Mesothelial cell of epicardium (in vitro differentiated cells): ENCODE measurements at regions not wholly inside any gene's neighbourhood (a gene's known extent, or its start where the extent isn't known, plus 50 kb on each side); places are given as distances from the start of the nearest gene placed in this dataset.

Experiments used
- DNase-seq, 2 experiments: peaks; one replicate each; pipeline ENCODE4 v3.0.0; 2021; ENCODE audit warnings: low spot score in 2 of 2; ENCODE audit not compliant: unreplicated experiment in 2 of 2
- H3K27ac Mint-ChIP-seq: 2 replicates; pipeline ENCODE4 v1.8.0; 2021; ENCODE audit warnings: mixed read lengths
- H3K27me3 Mint-ChIP-seq: 2 replicates; pipeline ENCODE4 v1.8.0; 2021; ENCODE audit warnings: low read depth, mixed read lengths
- H3K36me3 Mint-ChIP-seq: 2 replicates; pipeline ENCODE4 v1.8.0; 2021; ENCODE audit warnings: mixed read lengths
- H3K4me1 Mint-ChIP-seq: 2 replicates; pipeline ENCODE4 v1.8.0; 2021; ENCODE audit warnings: mixed read lengths
- H3K4me3 Mint-ChIP-seq: 2 replicates; pipeline ENCODE4 v1.8.0; 2021; ENCODE audit warnings: mild to moderate bottlenecking, moderate library complexity, mixed read lengths
- H3K9me3 Mint-ChIP-seq: 2 replicates; pipeline ENCODE4 v1.8.0; 2021; ENCODE audit warnings: mixed read lengths
- TF ChIP-seq, protein P1 (sequence below): fragments of 200-600 bp; sonication (generic); IDR thresholded peaks from one replicate; pipeline ENCODE4 v1.5.0; 2021; ENCODE audit warnings: antibody characterized with exemption; ENCODE audit not compliant: unreplicated experiment

DNA sequence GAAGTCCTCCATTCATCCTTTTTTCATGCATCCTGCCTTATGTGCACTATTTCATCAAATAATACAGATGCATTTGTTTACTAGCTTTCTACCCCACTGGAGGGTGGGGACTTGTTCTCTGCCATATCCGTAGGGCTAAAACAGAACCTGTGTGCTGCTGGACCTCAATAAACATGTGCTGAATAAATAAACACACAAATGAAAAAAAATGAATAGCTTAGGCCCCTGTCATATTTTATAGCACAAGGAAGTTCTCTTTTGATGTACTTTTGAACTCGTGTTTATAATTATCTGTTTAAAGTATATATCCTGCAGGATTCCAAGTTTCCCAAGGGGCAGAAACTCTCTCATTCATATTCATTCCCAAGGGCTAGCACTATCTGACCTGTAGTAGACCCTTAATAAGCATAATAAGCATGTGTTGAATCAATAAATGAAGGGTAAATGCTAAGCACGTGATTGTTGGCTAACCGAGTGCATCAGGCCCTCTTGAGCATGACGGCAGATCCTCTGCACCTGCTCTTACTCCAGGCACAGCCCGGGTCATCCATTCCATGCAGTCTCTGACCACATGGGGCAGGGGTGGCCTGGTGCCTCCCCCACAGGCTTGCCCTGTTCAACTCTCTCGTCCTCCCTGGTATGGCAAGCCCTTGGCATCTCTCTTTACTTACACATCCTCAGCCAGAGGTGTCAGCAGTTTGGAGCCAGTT, 474.1 kb upstream of the ZMIZ1 start:
- H3K4me3 Mint-ChIP-seq = no peak overlapping the region
- no peak overlapping the region for H3K27ac Mint-ChIP-seq
- peaks cover 19% of the 10 kb centered on the region for H3K4me1 Mint-ChIP-seq
- no peaks in the 10 kb centered on the region for H3K27me3 Mint-ChIP-seq
- TF ChIP-seq, protein P1, sequence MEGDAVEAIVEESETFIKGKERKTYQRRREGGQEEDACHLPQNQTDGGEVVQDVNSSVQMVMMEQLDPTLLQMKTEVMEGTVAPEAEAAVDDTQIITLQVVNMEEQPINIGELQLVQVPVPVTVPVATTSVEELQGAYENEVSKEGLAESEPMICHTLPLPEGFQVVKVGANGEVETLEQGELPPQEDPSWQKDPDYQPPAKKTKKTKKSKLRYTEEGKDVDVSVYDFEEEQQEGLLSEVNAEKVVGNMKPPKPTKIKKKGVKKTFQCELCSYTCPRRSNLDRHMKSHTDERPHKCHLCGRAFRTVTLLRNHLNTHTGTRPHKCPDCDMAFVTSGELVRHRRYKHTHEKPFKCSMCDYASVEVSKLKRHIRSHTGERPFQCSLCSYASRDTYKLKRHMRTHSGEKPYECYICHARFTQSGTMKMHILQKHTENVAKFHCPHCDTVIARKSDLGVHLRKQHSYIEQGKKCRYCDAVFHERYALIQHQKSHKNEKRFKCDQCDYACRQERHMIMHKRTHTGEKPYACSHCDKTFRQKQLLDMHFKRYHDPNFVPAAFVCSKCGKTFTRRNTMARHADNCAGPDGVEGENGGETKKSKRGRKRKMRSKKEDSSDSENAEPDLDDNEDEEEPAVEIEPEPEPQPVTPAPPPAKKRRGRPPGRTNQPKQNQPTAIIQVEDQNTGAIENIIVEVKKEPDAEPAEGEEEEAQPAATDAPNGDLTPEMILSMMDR = no peak
- DNase-seq = no peak
- H3K9me3 Mint-ChIP-seq = peaks cover 8% of the 10 kb centered on the region
- H3K36me3 Mint-ChIP-seq = no peaks in the 10 kb centered on the region

DNA sequence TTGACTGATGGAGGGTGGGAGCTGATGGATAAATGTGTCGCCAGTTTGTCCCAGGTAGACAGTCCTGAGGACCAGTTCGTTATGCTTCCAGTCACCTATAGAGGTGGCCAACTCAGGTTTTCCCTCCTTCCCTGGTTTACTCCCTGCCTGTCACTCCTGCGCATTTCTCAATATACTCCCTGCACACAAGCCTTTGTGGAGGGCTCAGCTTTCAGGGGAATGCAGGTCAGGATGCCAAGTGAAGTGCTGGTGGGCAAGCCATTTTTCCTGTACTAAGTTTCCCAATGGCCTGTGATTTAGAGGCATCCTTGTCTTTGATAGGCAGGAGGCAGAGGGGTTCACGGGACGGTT, 473.5 kb upstream of the ZMIZ1 start:
- Mint-ChIP-seq H3K4me3 (no peak overlapping the region), H3K27me3 (no peaks in the 10 kb centered on the region), H3K36me3 (no peaks in the 10 kb centered on the region), H3K4me1 (peaks cover 18% of the 10 kb centered on the region), H3K27ac (no peak overlapping the region), H3K9me3 (peaks cover 3% of the 10 kb centered on the region)
- DNase-seq = no peak
- TF ChIP-seq, protein P1 = no peak

DNA sequence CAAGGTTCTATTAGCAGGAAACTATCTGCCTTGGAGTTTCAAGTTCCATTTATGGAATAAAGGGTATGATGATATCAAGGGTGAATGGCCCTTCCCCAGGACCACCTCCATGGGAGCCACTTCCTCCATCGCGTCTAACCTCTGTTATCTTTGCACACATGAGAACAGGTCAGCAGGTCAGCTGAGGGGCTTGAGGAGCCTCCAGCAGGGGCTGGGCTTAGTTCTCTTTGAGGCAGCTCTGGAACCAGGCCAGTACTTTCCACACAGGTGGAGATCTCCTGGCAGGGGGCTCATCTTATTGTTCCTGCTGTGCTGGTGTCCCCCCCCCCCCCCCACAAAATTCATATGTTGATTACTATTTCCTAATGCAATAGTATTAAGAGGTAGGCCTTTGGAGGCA, 472.2 kb upstream of the ZMIZ1 start:
- no peak overlapping the region for H3K27ac Mint-ChIP-seq
- H3K36me3 Mint-ChIP-seq = no peaks in the 10 kb centered on the region
- TF ChIP-seq, protein P1 = no peak
- H3K4me1 Mint-ChIP-seq = peaks cover 18% of the 10 kb centered on the region
- H3K9me3 Mint-ChIP-seq = no peaks in the 10 kb centered on the region
- DNase-seq = no peak
- H3K27me3 Mint-ChIP-seq = no peaks in the 10 kb centered on the region
- no peak overlapping the region for H3K4me3 Mint-ChIP-seq

DNA sequence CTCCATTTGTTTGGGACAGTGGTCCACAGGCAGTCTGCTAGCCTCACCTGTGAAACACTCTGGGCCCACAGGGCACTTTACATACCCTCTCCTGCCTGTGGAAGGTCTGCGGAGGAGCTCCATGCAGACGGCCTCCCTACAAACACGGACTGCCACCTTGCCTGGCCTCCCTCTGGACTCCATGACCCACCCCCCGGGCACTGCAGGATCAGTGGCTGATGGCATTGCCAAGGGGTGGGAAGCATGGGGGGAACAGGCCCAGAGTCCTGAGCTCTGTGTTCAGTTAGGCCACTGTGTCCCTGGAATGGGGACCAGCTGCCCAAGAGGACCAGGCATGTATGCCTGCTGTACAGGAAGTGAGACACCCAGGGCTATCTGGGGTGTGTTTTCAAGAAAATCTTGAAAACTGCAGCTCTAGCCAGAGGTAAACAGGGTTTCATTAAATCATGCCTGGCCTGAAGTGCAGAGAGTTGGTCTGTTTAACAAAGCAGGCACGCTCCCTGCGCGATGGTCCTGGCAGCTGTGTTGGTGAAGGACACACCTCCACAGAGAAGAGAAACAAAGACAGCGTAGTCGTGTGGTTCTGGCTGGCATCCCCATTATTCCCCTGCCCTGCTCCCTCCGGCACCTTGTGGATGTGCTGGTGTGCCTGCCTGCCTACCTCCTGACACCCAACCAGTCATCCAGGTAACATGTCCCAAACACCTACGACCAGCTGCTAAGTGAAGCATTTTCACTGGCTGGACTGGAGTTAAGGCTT, 470.8 kb upstream of the ZMIZ1 start:
- Mint-ChIP-seq H3K27me3 (no peaks in the 10 kb centered on the region), H3K27ac (no peak overlapping the region), H3K9me3 (no peaks in the 10 kb centered on the region), H3K4me3 (no peak overlapping the region), H3K36me3 (no peaks in the 10 kb centered on the region), H3K4me1 (peaks cover 18% of the 10 kb centered on the region)
- TF ChIP-seq, protein P1 = no peak
- no peak for DNase-seq

DNA sequence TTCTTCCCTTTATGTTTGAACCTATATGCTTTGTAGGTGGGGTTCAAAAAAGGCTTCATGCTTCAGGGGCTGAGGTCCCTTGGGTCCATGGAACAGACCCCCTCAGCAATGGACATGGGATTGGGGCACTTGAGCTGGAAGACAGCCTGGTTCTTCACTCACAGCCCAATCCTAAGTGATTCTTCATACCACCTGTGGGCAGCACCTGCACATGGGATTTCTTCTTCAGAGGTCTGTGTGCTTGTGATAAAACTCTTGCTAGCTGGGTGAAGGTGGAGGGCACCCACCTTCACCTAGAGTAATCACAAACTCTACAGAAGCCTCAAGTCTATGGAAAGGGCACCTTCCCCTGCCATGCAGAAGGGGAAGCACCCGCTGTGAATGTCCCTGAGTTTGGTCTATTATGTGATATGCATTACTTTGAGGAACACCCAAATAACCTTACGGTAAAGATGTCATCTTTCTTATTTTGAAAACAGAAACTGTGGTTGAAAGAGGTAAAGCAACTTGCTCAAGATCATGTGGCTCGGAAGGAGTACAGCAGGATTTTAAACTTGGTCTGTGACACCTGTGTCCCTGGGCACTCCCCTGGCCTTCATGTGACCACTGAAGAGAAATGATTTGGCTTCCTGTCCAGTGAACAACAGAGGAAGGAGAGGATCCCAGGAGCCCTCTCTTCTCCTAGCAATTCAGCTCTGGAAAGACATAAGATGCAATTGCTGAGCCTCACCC, 469.5 kb upstream of the ZMIZ1 start:
- H3K27me3 Mint-ChIP-seq = no peaks in the 10 kb centered on the region

More for the DNA sequence above, 469.5 kb upstream of the ZMIZ1 start:
- DNase-seq = no peak
- no peaks in the 10 kb centered on the region for H3K9me3 Mint-ChIP-seq
- TF ChIP-seq, protein P1 = no peak
- peaks cover 18% of the 10 kb centered on the region for H3K4me1 Mint-ChIP-seq
- H3K27ac Mint-ChIP-seq = no peak overlapping the region
- H3K4me3 Mint-ChIP-seq = no peak overlapping the region
- no peaks in the 10 kb centered on the region for H3K36me3 Mint-ChIP-seq
